CD14-positive monocyte (primary cell): ENCODE measurements at regions not wholly inside any gene's neighbourhood (a gene's known extent, or its start where the extent isn't known, plus 50 kb on each side); places are given as distances from the start of the nearest gene placed in this dataset.

Experiments used
- DNase-seq, 3 donors: peaks; one replicate each; pipeline ENCODE4 v3.0.0-alpha.2; 2011 to 2022
- H2AFZ ChIP-seq: 2 replicates; pipeline ENCODE4 v1.6.0; 2012; ENCODE audit warnings: mild to moderate bottlenecking, low read depth, low read length, inconsistent platforms; ENCODE audit not compliant: insufficient read depth, poor library complexity, severe bottlenecking
- H3K27ac ChIP-seq, 2 donors: 1 replicate in 1 of 2; 2 replicates in 1 of 2; pipeline ENCODE4 v1.5.1; 2012 to 2013; ENCODE audit warnings: low read length in 2 of 2, control low read depth in 1 of 2, inconsistent platforms in 1 of 2, low read depth in 1 of 2, mild to moderate bottlenecking in 1 of 2
- H3K27me3 ChIP-seq, 2 donors: one replicate each; pipeline versions ENCODE4 v1.6.0 to v1.6.1; 2011 to 2013; ENCODE audit warnings: low read length in 2 of 2; ENCODE audit not compliant: control insufficient read depth in 2 of 2, insufficient read depth in 2 of 2
- H3K36me3 ChIP-seq, 2 donors: replicated peaks in 1 of 2; 1 replicate in 1 of 2; 2 replicates in 1 of 2; pipeline versions ENCODE4 v1.5.1 to v1.6.1; 2012 to 2013; ENCODE audit warnings: low read length in 2 of 2, control low read depth in 1 of 2, inconsistent platforms in 1 of 2, mild to moderate bottlenecking in 1 of 2; ENCODE audit not compliant: insufficient read depth in 2 of 2, control insufficient read depth in 1 of 2
- H3K4me1 ChIP-seq, 2 donors: 1 replicate in 1 of 2; 2 replicates in 1 of 2; pipeline versions ENCODE4 v1.5.1 to v1.6.1; 2012 to 2013; ENCODE audit warnings: low read length in 2 of 2, control low read depth in 1 of 2, inconsistent platforms in 1 of 2, mild to moderate bottlenecking in 1 of 2, moderate library complexity in 1 of 2; ENCODE audit not compliant: insufficient read depth in 2 of 2, control insufficient read depth in 1 of 2
- H3K4me2 ChIP-seq: replicated peaks from 2 replicates; pipeline ENCODE3; 2012; ENCODE audit warnings: low read length, moderate library complexity, mild to moderate bottlenecking; ENCODE audit not compliant: poor library complexity, severe bottlenecking; ENCODE audit errors: extremely low read depth
- H3K4me3 ChIP-seq, 3 experiments: fragments of 200-600 bp in 1 of 3; sonication (generic) in 1 of 3; replicated peaks in 1 of 3; 1 replicate in 2 of 3; 2 replicates in 1 of 3; pipeline ENCODE4 v1.5.1; 2011 to 2013; ENCODE audit warnings: low read length in 3 of 3, mild to moderate bottlenecking in 3 of 3, control low read depth in 2 of 3, low read depth in 2 of 3, inconsistent platforms in 1 of 3, moderate library complexity in 1 of 3
- H3K79me2 ChIP-seq: 2 replicates; pipeline ENCODE4 v1.6.0; 2012; ENCODE audit warnings: mild to moderate bottlenecking, control low read depth, inconsistent platforms, low read length, moderate library complexity; ENCODE audit not compliant: insufficient read depth
- H3K9ac ChIP-seq: 2 replicates; pipeline ENCODE4 v1.6.0; 2017; ENCODE audit warnings: low read length, mild to moderate bottlenecking; ENCODE audit not compliant: insufficient read depth, poor library complexity, severe bottlenecking
- H3K9me3 ChIP-seq, 2 donors: replicated peaks in 1 of 2; 1 replicate in 1 of 2; 2 replicates in 1 of 2; pipeline versions ENCODE4 v1.5.1 to v1.6.1; 2012 to 2013; ENCODE audit warnings: low read length in 2 of 2, control low read depth in 1 of 2; ENCODE audit not compliant: control insufficient read depth in 1 of 2, insufficient read depth in 1 of 2
- H4K20me1 ChIP-seq: 2 replicates; pipeline ENCODE4 v1.6.0; 2012; ENCODE audit warnings: mild to moderate bottlenecking, low read length, control low read depth, moderate library complexity; ENCODE audit not compliant: insufficient read depth
- H3K27ac Mint-ChIP-seq, 7 donors: one replicate each; pipeline ENCODE4 v1.8.0; 2020; ENCODE audit warnings: mild to moderate bottlenecking in 7 of 7, mixed read lengths in 7 of 7, moderate library complexity in 6 of 7, inconsistent platforms in 2 of 7
- H3K27me3 Mint-ChIP-seq, 3 donors: one replicate each; pipeline ENCODE4 v1.8.0; 2021 to 2022; ENCODE audit warnings: low read depth in 3 of 3, mild to moderate bottlenecking in 3 of 3, mixed read lengths in 3 of 3, moderate library complexity in 3 of 3, inconsistent platforms in 1 of 3
- H3K36me3 Mint-ChIP-seq, 2 donors: one replicate each; pipeline ENCODE4 v1.8.0; 2020; ENCODE audit warnings: mixed read lengths in 2 of 2, inconsistent platforms in 1 of 2, mild to moderate bottlenecking in 1 of 2
- H3K4me1 Mint-ChIP-seq: one replicate; pipeline ENCODE4 v1.8.0; 2020; ENCODE audit warnings: mild to moderate bottlenecking, mixed read lengths
- H3K4me3 Mint-ChIP-seq, 2 donors: one replicate each; pipeline ENCODE4 v1.8.0; 2020; ENCODE audit warnings: mild to moderate bottlenecking in 2 of 2, mixed read lengths in 2 of 2, moderate library complexity in 1 of 2
- H3K9me3 Mint-ChIP-seq, 7 donors: one replicate each; pipeline ENCODE4 v1.8.0; 2020 to 2022; ENCODE audit warnings: mixed read lengths in 7 of 7, mild to moderate bottlenecking in 6 of 7, moderate library complexity in 6 of 7, inconsistent platforms in 2 of 7
- WGBS: methylation state at CpG from one replicate; pipeline ENCODE4 v1.1.5; 2013; ENCODE audit warnings: missing lambda C conversion rate; ENCODE audit not compliant: insufficient coverage; 5-methylcytosine and 5-hydroxymethylcytosine counted together
- intact Hi-C, 2 donors: fragments of 100-400 bp; cut with micrococcal nuclease; formaldehyde crosslinking; loops; one replicate each; pipeline versions ENCODE4 v1.15.0 to v1.15.1; 2023
- TF ChIP-seq, protein P1 (sequence below): fragments of 200-600 bp; IDR thresholded peaks from one replicate; pipeline ENCODE4 v1.8.0; 2022; ENCODE audit warnings: antibody characterized with exemption, mild to moderate bottlenecking

DNA sequence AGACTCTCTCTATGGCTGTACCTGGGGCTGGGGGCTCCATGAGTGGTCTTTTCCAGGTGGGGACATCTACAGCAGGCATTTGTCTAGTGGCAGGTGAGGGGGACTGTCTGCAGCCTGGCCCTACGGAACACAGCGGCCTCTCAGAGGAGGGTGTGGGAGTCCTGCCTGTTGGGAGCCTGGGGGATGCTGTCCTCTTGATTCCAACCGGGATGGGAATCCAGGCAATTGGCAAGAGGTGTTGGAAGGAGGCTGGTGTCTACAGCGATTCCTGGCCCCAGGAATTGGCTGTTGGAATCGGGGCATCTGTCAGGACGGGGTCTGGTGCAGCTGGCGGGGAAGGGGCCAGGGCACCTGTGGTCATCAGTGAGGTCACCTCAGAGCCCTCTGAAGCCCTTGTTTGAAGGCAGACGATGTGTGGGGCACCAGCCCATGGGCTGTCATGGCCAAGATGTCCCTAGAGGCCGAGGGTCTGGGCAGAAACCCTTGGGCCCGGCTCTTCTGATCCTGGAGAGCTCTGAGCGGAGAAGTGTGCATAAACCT is 386.3 kb downstream of the TMEM121 start:
- H3K27me3 Mint-ChIP-seq, result peaks cover 29 to 60% (median 32%) of the 10 kb centered on the region in 3 donors
- H3K27ac Mint-ChIP-seq, result no peak overlapping the region
- no peak overlapping the region for H3K27ac ChIP-seq
- H4K20me1 ChIP-seq, result no peaks in the 10 kb centered on the region
- intact Hi-C loops, result no loop called here
- no peaks in the 10 kb centered on the region for H3K36me3 Mint-ChIP-seq
- 91% methylated on average over 10 of the region's 11 CpGs for WGBS
- no peak overlapping the region for H3K4me3 ChIP-seq
- peaks cover 8 to 10% of the 10 kb centered on the region in 2 donors for H3K9me3 ChIP-seq
- H2AFZ ChIP-seq, result no peak overlapping the region
- DNase-seq, result no peak
- H3K9ac ChIP-seq, result no peak overlapping the region
- H3K4me1 ChIP-seq, result no peaks in the 10 kb centered on the region
- TF ChIP-seq, protein P1, sequence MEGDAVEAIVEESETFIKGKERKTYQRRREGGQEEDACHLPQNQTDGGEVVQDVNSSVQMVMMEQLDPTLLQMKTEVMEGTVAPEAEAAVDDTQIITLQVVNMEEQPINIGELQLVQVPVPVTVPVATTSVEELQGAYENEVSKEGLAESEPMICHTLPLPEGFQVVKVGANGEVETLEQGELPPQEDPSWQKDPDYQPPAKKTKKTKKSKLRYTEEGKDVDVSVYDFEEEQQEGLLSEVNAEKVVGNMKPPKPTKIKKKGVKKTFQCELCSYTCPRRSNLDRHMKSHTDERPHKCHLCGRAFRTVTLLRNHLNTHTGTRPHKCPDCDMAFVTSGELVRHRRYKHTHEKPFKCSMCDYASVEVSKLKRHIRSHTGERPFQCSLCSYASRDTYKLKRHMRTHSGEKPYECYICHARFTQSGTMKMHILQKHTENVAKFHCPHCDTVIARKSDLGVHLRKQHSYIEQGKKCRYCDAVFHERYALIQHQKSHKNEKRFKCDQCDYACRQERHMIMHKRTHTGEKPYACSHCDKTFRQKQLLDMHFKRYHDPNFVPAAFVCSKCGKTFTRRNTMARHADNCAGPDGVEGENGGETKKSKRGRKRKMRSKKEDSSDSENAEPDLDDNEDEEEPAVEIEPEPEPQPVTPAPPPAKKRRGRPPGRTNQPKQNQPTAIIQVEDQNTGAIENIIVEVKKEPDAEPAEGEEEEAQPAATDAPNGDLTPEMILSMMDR, result no peak
- H3K4me1 Mint-ChIP-seq, result no peaks in the 10 kb centered on the region
- peaks cover 0 to 29% of the 10 kb centered on the region in 2 donors for H3K27me3 ChIP-seq
- peaks cover 7 to 20% (median 12%) of the 10 kb centered on the region in 7 donors for H3K9me3 Mint-ChIP-seq
- H3K79me2 ChIP-seq, result no peaks in the 10 kb centered on the region
- no peaks in the 10 kb centered on the region for H3K36me3 ChIP-seq
- no peak overlapping the region for H3K4me2 ChIP-seq
- no peak overlapping the region for H3K4me3 Mint-ChIP-seq

DNA sequence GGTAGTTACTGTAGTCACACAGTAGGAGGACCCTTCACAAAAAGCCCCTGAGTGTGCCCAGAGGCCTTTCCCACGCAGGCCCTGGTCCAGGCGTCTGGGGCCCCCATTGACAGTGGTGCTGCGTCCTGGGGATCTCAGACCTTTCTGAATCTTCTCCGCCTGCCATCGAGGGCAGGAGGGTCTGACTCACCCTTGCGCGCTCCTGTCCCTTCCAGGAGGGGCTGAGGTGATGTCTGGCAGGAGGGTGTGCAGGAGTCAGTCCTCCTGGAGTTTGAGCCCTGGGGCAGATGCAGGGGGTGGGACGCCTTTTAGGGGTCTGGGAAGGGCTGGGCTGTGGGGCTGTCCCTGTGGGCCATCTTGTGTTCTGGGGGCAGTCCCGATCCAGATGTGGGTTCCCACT is 386.8 kb downstream of the TMEM121 start:
- TF ChIP-seq, protein P1, result no peak
- Histone ChIP-seq H3K27ac (no peak overlapping the region), H3K79me2 (no peaks in the 10 kb centered on the region), H2AFZ (no peak overlapping the region), H3K27me3 (peaks cover 0 to 24% of the 10 kb centered on the region in 2 donors), H3K4me3 (no peak overlapping the region), H3K9ac (no peak overlapping the region), H3K4me1 (no peaks in the 10 kb centered on the region), H3K4me2 (no peak overlapping the region), H4K20me1 (no peaks in the 10 kb centered on the region), H3K36me3 (no peaks in the 10 kb centered on the region), H3K9me3 (peaks cover 8 to 10% of the 10 kb centered on the region in 2 donors)
- H3K4me3 Mint-ChIP-seq, result no peak overlapping the region
- H3K9me3 Mint-ChIP-seq, result peaks cover 7 to 20% (median 12%) of the 10 kb centered on the region in 7 donors
- H3K36me3 Mint-ChIP-seq, result no peaks in the 10 kb centered on the region
- intact Hi-C loops, result no loop called here
- DNase-seq, result no peak
- H3K27me3 Mint-ChIP-seq, result peaks cover 26 to 57% (median 28%) of the 10 kb centered on the region in 3 donors
- no peak overlapping the region for H3K27ac Mint-ChIP-seq
- 75% methylated on average over 9 of the region's 9 CpGs for WGBS
- no peaks in the 10 kb centered on the region for H3K4me1 Mint-ChIP-seq
